HepG2 (cell line): ENCODE measurements at regions not wholly inside any gene's neighbourhood (a gene's known extent, or its start where the extent isn't known, plus 50 kb on each side); places are given as distances from the start of the nearest gene placed in this dataset.

ENCODE experiments used
- ARNT ChIP-seq: fragments of 450-650 bp; IDR thresholded peaks from 2 replicates; pipeline ENCODE4 v1.6.1; 2017
- ATM ChIP-seq: fragments of 450-650 bp; IDR thresholded peaks from 2 replicates; pipeline ENCODE4 v1.7.1; 2017; ENCODE audit warnings: mild to moderate bottlenecking, borderline replicate concordance
- CERS6 ChIP-seq: sonication (generic); formaldehyde crosslinking; IDR thresholded peaks from 2 replicates; pipeline ENCODE4 v1.5.0; 2020; ENCODE audit warnings: missing genetic modification reagents
- CREM ChIP-seq, 2 experiments: sonication (generic) in 1 of 2; formaldehyde crosslinking in 1 of 2; IDR thresholded peaks; 2 replicates each; pipeline versions ENCODE4 v1.4.0 to v1.6.1; 2016 to 2020; ENCODE audit warnings: antibody characterized with exemption in 1 of 2, mild to moderate bottlenecking in 1 of 2, missing genetic modification reagents in 1 of 2
- GMEB2 ChIP-seq: IDR thresholded peaks from 2 replicates; pipeline ENCODE4 v1.6.1; 2016; ENCODE audit warnings: missing biosample characterization, missing genetic modification reagents, low read depth
- HDAC6 ChIP-seq: fragments of 200-600 bp; sonication (generic); IDR thresholded peaks from 2 replicates; pipeline ENCODE4 v1.7.0; 2017; ENCODE audit warnings: mild to moderate bottlenecking, antibody characterized with exemption, low read length, low read depth
- HES4 ChIP-seq: sonication (generic); formaldehyde crosslinking; IDR thresholded peaks from 2 replicates; pipeline ENCODE4 v1.9.0; 2021; ENCODE audit warnings: mild to moderate bottlenecking, missing genetic modification reagents, borderline replicate concordance
- LBX2 ChIP-seq: sonication (generic); formaldehyde crosslinking; IDR thresholded peaks from 2 replicates; pipeline ENCODE4 v1.5.0; 2020; ENCODE audit warnings: missing genetic modification reagents, mild to moderate bottlenecking, borderline replicate concordance
- MATR3 ChIP-seq: sonication (generic); formaldehyde crosslinking; IDR thresholded peaks from 2 replicates; pipeline ENCODE4 v1.4.0; 2020; ENCODE audit warnings: missing genetic modification reagents
- NCOA2 ChIP-seq: sonication (generic); formaldehyde crosslinking; IDR thresholded peaks from 2 replicates; pipeline ENCODE4 v1.8.0; 2022; ENCODE audit warnings: inconsistent platforms
- NFE2L2 ChIP-seq: fragments of 150-350 bp; IDR thresholded peaks from 2 replicates; pipeline ENCODE4 v1.6.1; 2014; ENCODE audit warnings: low read length
- NFKBIZ ChIP-seq: IDR thresholded peaks from 2 replicates; pipeline ENCODE4 v1.6.1; 2018; ENCODE audit warnings: missing genetic modification reagents, missing compliant biosample characterization
- PCBP2 ChIP-seq: fragments of 200-400 bp; formaldehyde crosslinking; optimal IDR thresholded peaks from 2 replicates; pipeline ENCODE3; 2018; ENCODE audit warnings: low read length, low read depth; ENCODE audit not compliant: poor library complexity, severe bottlenecking
- TFAP4 ChIP-seq: sonication (generic); IDR thresholded peaks from 2 replicates; pipeline ENCODE4 v1.6.1; 2016; ENCODE audit warnings: low read depth, borderline replicate concordance
- THAP7 ChIP-seq: sonication (generic); formaldehyde crosslinking; IDR thresholded peaks from 2 replicates; pipeline ENCODE4 v1.8.1; 2023; ENCODE audit warnings: mild to moderate bottlenecking, missing genetic modification reagents
- U2AF1 ChIP-seq: fragments of 200-400 bp; formaldehyde crosslinking; optimal IDR thresholded peaks from 2 replicates; pipeline ENCODE3; 2017; ENCODE audit warnings: mild to moderate bottlenecking, low read depth, low read length
- ZBTB1 ChIP-seq: sonication (generic); formaldehyde crosslinking; IDR thresholded peaks from 2 replicates; pipeline ENCODE4 v1.4.0; 2020; ENCODE audit warnings: missing genetic modification reagents, borderline replicate concordance
- ZBTB43 ChIP-seq: sonication (generic); formaldehyde crosslinking; conservative IDR thresholded peaks from 2 replicates; pipeline ENCODE4 v1.4.0; 2020; ENCODE audit warnings: missing genetic modification reagents
- ZNF136 ChIP-seq: sonication (generic); formaldehyde crosslinking; IDR thresholded peaks from 2 replicates; pipeline ENCODE4 v1.8.1; 2022; ENCODE audit warnings: low read depth, mild to moderate bottlenecking, moderate library complexity, missing genetic modification reagents
- ZNF17 ChIP-seq: sonication (generic); formaldehyde crosslinking; IDR thresholded peaks from 2 replicates; pipeline ENCODE4 v1.5.0; 2020; ENCODE audit warnings: mild to moderate bottlenecking, missing genetic modification reagents
- ZNF441 ChIP-seq: sonication (generic); formaldehyde crosslinking; IDR thresholded peaks from 2 replicates; pipeline ENCODE4 v1.7.0; 2021; ENCODE audit warnings: missing genetic modification reagents, borderline replicate concordance
- ZNF589 ChIP-seq: sonication (generic); formaldehyde crosslinking; conservative IDR thresholded peaks from 2 replicates; pipeline ENCODE4 v1.8.0; 2022; ENCODE audit warnings: mild to moderate bottlenecking, moderate library complexity, missing genetic modification reagents
- ZNF639 ChIP-seq: conservative IDR thresholded peaks from 2 replicates; pipeline ENCODE4 v1.6.1; 2018; ENCODE audit warnings: missing genetic modification reagents

GRCh38 chr10:30553626-30554439 lies 75.7 kb downstream of the LYZL2 start (continued):
- TF ChIP-seq HES4 (CRISPR knock-in tag) (no peak), LBX2 (CRISPR knock-in tag) (no peak), ZNF17 (no peak), MATR3 (CRISPR knock-in tag) (no peak), ZNF639 (CRISPR knock-in tag) (no peak), HDAC6 (no peak), NFE2L2 (no peak), GMEB2 (CRISPR knock-in tag) (no peak), ZNF589 (CRISPR knock-in tag) (no peak), ARNT (no peak), THAP7 (no peak), ZNF136 (CRISPR knock-in tag) (no peak), PCBP2 (no peak), CREM (IDR thresholded peaks at IDR 0.05) (0 out of 2 replicates have a peak, but pooled peaks have one; percentile 24), CREM (CRISPR knock-in tag; IDR thresholded peaks at IDR 0.05) (no peak), ZBTB43 (CRISPR knock-in tag) (no peak), NFKBIZ (CRISPR knock-in tag) (peak; percentile 67; the same call in 1 of the 2 replicates), NCOA2 (CRISPR knock-in tag) (peak; percentile 27; the same call in 1 of the 2 replicates), CERS6 (CRISPR knock-in tag) (no peak), U2AF1 (no peak), ZBTB1 (CRISPR knock-in tag) (no peak), TFAP4 (no peak), ZNF441 (CRISPR knock-in tag) (0 out of 2 replicates have a peak, but pooled peaks have one; percentile 22), ATM (no peak)
